HG03460 (cell line): ENCODE measurements at regions not wholly inside any gene's neighbourhood (a gene's known extent, or its start where the extent isn't known, plus 50 kb on each side); places are given as distances from the start of the nearest gene placed in this dataset.

Source experiments
- ATAC-seq: cut with Tn5 transposase; IDR thresholded peaks from one replicate; pipeline ENCODE4 v1.9.1; 2021; ENCODE audit not compliant: unreplicated experiment

DNA sequence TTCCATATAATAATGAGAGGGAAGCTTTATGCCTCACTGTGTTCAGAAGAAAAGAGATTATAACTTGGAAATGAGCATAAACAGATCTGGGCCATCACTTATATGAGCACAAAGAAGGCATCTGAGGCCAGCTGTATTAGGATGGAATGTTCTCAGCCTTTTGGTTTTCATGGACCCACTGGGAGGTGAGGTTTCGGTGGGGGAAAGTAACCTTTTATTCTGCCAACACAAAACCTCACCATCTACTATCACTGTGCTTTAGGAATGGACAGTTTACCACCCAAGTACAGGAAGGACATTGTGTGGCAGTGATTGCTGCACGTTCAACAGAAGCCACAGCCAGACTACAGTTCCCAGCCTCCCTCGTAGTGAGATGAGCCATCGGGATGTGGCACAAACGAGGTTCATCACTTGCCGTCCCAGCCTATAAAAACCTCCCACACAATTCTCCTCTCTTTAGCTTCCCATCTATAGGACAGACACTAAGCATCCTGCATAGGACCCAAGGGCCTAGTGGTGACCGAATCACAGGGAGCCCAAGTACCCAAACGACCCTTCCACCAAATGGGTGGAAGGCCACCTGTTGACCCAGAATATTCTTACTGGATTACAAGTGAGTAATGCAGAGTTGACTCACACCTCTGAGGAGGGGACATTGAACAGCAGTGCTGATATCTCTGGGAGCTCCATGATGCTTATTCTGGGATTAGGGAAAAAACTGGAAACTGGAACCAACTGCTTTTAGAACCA, 121.5 kb upstream of the RAG2 start:
- ATAC-seq: no peak

DNA sequence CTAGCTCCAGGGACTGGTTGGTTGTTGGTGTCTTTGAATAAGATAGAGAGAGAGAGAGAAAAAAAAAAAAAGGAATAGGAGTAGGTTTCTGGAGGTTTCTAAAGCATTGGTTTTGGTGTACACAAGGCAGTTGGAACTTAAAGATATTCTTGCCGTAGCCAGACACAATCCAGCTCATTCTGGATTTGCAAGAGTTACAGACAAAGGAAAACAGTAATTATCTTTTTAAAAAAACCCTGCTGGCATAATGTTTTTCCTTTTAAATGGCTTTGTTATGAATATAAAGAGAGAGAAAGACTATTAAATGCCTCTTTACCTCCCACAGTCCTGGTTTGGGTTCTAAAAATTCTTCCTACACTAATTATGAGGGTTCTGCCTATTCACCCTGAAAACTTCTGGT, 120.4 kb upstream of the RAG2 start:
- ATAC-seq: no peak

DNA sequence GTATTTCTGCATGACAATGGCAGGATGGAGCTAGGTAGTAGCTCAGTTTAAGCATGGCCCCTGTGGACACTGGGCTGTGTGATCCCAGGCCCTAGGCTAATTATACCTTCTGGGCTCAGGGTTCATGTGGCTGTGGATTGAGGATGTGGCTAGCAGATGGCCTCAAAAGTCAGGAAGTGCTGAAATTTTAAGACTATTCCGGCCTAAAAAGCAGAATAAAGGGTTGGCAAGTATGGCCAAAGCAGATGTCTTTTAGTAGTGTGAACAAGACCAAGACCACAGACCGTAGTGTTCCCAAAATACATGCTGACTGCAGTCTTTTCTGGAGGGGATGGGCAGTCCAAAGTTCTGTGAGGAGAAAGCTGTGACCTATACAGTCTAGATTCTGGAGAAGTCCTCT, 115.7 kb upstream of the RAG2 start:
- ATAC-seq: no peak

DNA sequence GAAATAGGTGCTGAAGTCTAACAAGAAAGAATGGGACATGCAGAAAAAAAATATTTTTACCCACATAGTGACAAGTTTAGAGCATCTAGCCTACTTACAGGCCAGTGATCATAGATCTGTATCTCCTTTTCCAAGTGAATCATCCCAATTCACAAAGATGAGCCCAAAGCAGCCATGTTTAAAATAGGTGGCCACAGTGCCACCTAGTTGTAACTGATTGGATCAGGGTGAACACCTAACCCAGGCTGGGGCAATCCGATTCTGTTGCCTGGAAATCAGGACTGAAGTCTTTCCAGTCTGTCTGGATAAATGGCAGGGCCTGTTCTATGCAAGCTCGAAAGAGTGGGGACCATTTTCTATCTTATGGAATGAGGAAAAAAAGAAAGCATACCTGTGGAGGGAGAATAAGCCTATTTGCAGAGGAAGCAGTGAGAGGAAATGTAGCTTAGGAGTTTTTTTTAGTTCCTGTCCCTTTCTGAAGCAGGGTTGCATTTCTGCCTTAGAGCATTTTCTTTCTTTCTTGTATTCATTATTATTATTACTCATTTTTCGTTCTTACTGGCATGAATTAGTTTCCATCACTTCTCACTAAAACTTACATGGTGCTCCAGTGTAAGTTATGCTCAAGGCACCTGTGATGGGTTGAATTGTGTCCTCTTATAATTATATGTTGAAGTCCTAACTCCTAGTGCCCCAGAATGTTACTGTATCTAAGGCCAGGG, 113.2 kb upstream of the RAG2 start:
- ATAC-seq: no peak
